ENCODE measurements at regions not wholly inside any gene's neighbourhood (a gene's known extent, or its start where the extent isn't known, plus 50 kb on each side); places are given as distances from the start of the nearest gene placed in this dataset.

GRCh38 chr11:23364076-23364475 is 503.8 kb upstream of the CCDC179 start:
- no peak for DNase-seq (ENCODE audit: low spot score)

GRCh38 chr11:23370580-23371275 is 510.5 kb upstream of the CCDC179 start:
- no peak for DNase-seq (ENCODE audit: low spot score)

- DNase-seq (ENCODE audit: low spot score): no peak
Measured at GRCh38 chr11:23377909-23378308, 517.6 kb upstream of the CCDC179 start.

- no peak for DNase-seq (ENCODE audit: low spot score)
Measured at GRCh38 chr11:23391031-23391430, 530.8 kb upstream of the CCDC179 start.

- DNase-seq (ENCODE audit: low spot score): no peak
Measured at GRCh38 chr11:23398052-23398451, 537.8 kb upstream of the CCDC179 start.

- DNase-seq (ENCODE audit: low spot score): no peak
Measured at GRCh38 chr11:23399995-23400394, 539.7 kb upstream of the CCDC179 start.

GRCh38 chr11:23403210-23404185 is 543.2 kb upstream of the CCDC179 start:
- DNase-seq (ENCODE audit: low spot score): no peak

GRCh38 chr11:23404225-23405160 is 544.2 kb upstream of the CCDC179 start:
- DNase-seq (ENCODE audit: low spot score): no peak

GRCh38 chr11:23405350-23405937 is 545.2 kb upstream of the CCDC179 start:
- no peak for DNase-seq (ENCODE audit: low spot score)

- no peak for DNase-seq (ENCODE audit: low spot score)
Measured at GRCh38 chr11:23406131-23406819, 546.0 kb upstream of the CCDC179 start.

GRCh38 chr11:23413057-23413456 is 552.8 kb upstream of the CCDC179 start:
- DNase-seq (ENCODE audit: low spot score): no peak

- no peak for DNase-seq (ENCODE audit: low spot score)
Measured at GRCh38 chr11:23423104-23423503, 562.8 kb upstream of the CCDC179 start.

GRCh38 chr11:23423656-23424055 is 563.4 kb upstream of the CCDC179 start:
- no peak for DNase-seq (ENCODE audit: low spot score)

GRCh38 chr11:23425381-23425780 is 565.1 kb upstream of the CCDC179 start:
- DNase-seq (ENCODE audit: low spot score): no peak

- DNase-seq (ENCODE audit: low spot score): no peak
Measured at GRCh38 chr11:23429569-23429968, 569.3 kb upstream of the CCDC179 start.

- no peak for DNase-seq (ENCODE audit: low spot score)
Measured at GRCh38 chr11:23453522-23453921, 593.2 kb upstream of the CCDC179 start.

GRCh38 chr11:23455321-23455891 is 595.1 kb upstream of the CCDC179 start:
- DNase-seq (ENCODE audit: low spot score): no peak

GRCh38 chr11:23457641-23458040 is 597.4 kb upstream of the CCDC179 start:
- DNase-seq (ENCODE audit: low spot score): no peak

GRCh38 chr11:23471878-23472277 is 611.6 kb upstream of the CCDC179 start:
- DNase-seq (ENCODE audit: low spot score): no peak

- no peak for DNase-seq (ENCODE audit: low spot score)
Measured at GRCh38 chr11:23473782-23474181, 613.5 kb upstream of the CCDC179 start.

GRCh38 chr11:23480736-23481135 is 620.5 kb upstream of the CCDC179 start:
- DNase-seq (ENCODE audit: low spot score): no peak
